HG03095 (cell line): ENCODE measurements at regions not wholly inside any gene's neighbourhood (a gene's known extent, or its start where the extent isn't known, plus 50 kb on each side); places are given as distances from the start of the nearest gene placed in this dataset.

Experiments
- ATAC-seq: cut with Tn5 transposase; IDR thresholded peaks from one replicate; pipeline ENCODE4 v1.9.1; 2021; ENCODE audit warnings: moderate library complexity; ENCODE audit not compliant: unreplicated experiment

- no peak for ATAC-seq
These were observed 181.1 kb downstream of the RWDD3 start for GRCh38 chr1:95415146-95415545.

- ATAC-seq, result no peak
These were observed 192.8 kb downstream of the RWDD3 start for GRCh38 chr1:95426772-95427171.

- no peak for ATAC-seq
These were observed 193.5 kb downstream of the RWDD3 start for GRCh38 chr1:95427525-95427924.

GRCh38 chr1:95431235-95431634 lies 197.2 kb downstream of the RWDD3 start:
- no peak for ATAC-seq

- no peak for ATAC-seq
These were observed 201.6 kb downstream of the RWDD3 start for GRCh38 chr1:95435611-95436010.

GRCh38 chr1:95437011-95437410 lies 203.0 kb downstream of the RWDD3 start:
- ATAC-seq, result no peak

- ATAC-seq, result no peak
These were observed 203.8 kb downstream of the RWDD3 start for GRCh38 chr1:95437781-95438180.

- ATAC-seq, result no peak
These were observed 204.4 kb downstream of the RWDD3 start for GRCh38 chr1:95438218-95438948.

GRCh38 chr1:95440511-95440910 lies 206.5 kb downstream of the RWDD3 start:
- no peak for ATAC-seq

- ATAC-seq, result no peak
These were observed 215.5 kb downstream of the RWDD3 start for GRCh38 chr1:95449516-95449915.

- no peak for ATAC-seq
These were observed 217.0 kb downstream of the RWDD3 start for GRCh38 chr1:95451054-95451453.

GRCh38 chr1:95451904-95452303 lies 217.9 kb downstream of the RWDD3 start:
- no peak for ATAC-seq

- no peak for ATAC-seq
These were observed 219.0 kb downstream of the RWDD3 start for GRCh38 chr1:95453053-95453452.

- ATAC-seq, result no peak
These were observed 233.0 kb downstream of the RWDD3 start for GRCh38 chr1:95467036-95467435.

GRCh38 chr1:95475686-95476457 lies 241.9 kb downstream of the RWDD3 start:
- ATAC-seq, result no peak

GRCh38 chr1:95496307-95496706 lies 262.3 kb downstream of the RWDD3 start:
- ATAC-seq, result no peak

GRCh38 chr1:95496773-95497172 lies 262.8 kb downstream of the RWDD3 start:
- ATAC-seq, result no peak

GRCh38 chr1:95497566-95497965 lies 263.6 kb downstream of the RWDD3 start:
- no peak for ATAC-seq

GRCh38 chr1:95503278-95504030 lies 269.4 kb downstream of the RWDD3 start:
- no peak for ATAC-seq

GRCh38 chr1:95504321-95504720 lies 270.3 kb downstream of the RWDD3 start:
- ATAC-seq, result no peak

GRCh38 chr1:95506736-95507414 lies 272.9 kb downstream of the RWDD3 start:
- no peak for ATAC-seq
